ENCODE measurements at regions not wholly inside any gene's neighbourhood (a gene's known extent, or its start where the extent isn't known, plus 50 kb on each side); places are given as distances from the start of the nearest gene placed in this dataset.

DNA sequence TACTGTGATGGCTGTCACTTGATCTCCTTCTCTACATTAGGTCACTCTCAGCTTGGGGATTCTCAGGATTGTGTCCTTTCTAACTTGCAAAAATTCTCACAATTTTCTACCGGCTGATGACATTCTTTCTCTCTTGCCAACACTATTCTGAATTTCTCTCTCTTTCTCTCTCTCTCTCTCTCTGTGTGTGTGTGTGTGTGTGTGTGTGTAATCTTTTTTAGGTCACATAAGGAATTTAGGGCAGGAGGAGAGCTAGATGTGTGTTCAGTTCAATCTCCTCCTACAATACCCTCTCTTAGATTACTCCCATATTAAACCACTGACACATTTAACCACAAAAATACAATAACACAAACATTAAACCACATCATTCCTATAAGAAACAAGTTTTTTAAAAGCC lies 242.3 kb upstream of the NREP start:
- TF ChIP-seq POLR2A (IDR thresholded peaks at IDR 0.05; ENCODE audit: low read depth, low read length) (no peak), POLR2AphosphoS5 (IDR thresholded peaks at IDR 0.05; ENCODE audit: low read depth, low read length) (no peak)
